ENCODE measurements at regions not wholly inside any gene's neighbourhood (a gene's known extent, or its start where the extent isn't known, plus 50 kb on each side); places are given as distances from the start of the nearest gene placed in this dataset.

DNA sequence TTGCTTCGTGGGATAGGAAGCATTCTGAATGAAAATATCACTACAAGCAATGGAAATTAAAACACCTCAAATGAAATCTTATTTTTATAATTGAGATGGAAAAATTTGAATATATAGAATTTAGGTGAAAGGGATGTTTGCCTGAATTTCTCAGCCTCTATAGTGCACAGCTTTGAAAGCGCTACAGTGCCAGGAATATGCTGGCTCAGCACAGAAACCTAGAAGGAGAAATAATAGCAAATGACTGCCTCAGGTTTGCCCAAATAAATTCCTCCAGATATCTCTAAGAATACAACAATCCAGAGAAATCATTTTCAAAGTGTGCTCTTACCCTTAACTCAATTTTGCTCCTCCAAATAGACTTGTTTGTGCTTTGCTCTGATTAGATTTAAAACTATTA lies 141.1 kb upstream of the ZNF385D start:
- TF ChIP-seq EZH2 (IDR thresholded peaks at IDR 0.05), result no peak
- no peak for TF ChIP-seq POLR2AphosphoS5 (IDR thresholded peaks at IDR 0.05; ENCODE audit: borderline replicate concordance, low read depth, low read length)

Data from SK-N-MC (cell line).